GM18870 (cell line): ENCODE measurements at regions not wholly inside any gene's neighbourhood (a gene's known extent, or its start where the extent isn't known, plus 50 kb on each side); places are given as distances from the start of the nearest gene placed in this dataset.
"Not testable (repeated sequence)": the region's sequence is repeated elsewhere in the genome, so short reads cannot be mapped to it uniquely, and the experiment has no call there.

Experiments
- ATAC-seq: cut with Tn5 transposase; IDR thresholded peaks from one replicate; pipeline ENCODE4 v1.9.1; 2021; ENCODE audit warnings: moderate library complexity; ENCODE audit not compliant: unreplicated experiment

DNA sequence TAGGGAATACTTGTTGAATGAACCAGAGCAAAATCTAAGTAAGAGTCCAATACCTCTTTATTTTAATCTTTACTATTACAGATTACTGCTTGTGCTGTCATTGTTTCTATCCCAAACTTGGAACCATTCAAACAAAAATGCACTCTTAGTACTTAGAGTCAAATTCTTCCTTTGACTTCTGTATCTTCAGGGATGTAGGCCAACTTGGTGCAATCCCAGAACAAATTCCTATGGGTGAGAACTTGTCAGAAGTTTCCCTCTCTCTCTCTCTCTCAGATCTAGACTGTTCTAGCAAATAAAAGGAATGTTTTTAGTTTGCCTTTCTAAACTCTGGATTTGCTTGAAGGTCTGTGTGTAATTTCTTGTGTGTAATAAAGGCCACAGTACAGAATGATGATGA is 329.0 kb upstream of the TMTC4 start:
- ATAC-seq = no peak

DNA sequence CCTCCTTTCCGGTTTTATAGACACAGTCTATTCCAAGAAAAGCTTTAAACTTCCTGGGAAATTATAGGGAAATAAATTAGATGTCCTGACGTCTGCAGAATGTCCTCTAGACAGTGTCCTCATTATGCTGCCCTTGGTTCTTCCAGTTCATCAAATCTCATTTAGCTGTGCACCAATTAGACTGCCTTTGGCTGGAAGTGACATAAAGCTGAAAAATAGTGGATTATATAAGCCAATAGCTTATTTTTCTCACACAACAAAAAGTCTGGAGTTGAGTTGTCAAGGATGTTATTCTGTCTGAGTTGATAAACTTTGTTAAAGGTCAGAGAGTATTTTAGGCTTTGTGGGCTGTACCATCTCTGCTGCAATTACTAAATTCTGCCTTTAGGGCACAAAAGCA is 314.8 kb upstream of the TMTC4 start:
- no peak for ATAC-seq

DNA sequence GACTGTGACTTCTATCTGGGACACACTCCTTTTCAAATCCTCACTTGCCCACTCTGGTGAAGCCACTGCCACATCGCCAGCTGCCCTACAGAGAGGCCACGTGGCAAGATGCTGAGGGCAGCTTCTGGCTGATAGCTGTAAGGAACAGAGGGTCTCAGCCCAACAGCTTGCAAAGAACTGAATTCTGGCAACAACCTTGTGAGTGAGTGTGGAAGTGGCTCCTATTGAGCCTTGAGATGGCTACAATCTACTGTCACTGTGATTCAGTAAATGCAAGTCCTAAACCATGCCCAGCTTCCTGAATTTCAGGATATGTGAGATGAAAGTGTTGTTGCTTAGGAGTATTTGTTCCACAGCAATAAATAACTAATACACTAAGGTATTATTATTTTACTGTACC is 314.3 kb upstream of the TMTC4 start:
- no peak for ATAC-seq

DNA sequence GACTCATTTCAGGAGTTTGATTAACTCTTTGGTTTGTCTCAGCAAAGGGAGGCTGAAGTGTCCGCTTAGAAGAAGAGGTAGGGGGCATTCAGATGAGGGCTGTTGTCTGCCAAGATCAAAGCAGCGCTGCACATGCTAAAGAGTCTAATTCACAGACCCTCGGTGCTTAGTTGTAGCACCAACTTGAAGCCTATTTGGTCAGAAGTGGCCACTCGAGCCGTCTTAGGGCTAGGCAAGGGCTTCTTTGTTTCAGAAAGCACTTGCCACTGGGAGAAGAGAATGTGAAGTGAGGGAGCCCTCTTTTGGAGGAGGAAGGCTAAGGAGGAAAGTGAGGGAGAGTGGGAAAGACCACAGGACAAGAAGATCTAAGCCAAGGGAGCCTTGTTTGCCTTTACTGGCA is 313.4 kb upstream of the TMTC4 start:
- no peak for ATAC-seq

DNA sequence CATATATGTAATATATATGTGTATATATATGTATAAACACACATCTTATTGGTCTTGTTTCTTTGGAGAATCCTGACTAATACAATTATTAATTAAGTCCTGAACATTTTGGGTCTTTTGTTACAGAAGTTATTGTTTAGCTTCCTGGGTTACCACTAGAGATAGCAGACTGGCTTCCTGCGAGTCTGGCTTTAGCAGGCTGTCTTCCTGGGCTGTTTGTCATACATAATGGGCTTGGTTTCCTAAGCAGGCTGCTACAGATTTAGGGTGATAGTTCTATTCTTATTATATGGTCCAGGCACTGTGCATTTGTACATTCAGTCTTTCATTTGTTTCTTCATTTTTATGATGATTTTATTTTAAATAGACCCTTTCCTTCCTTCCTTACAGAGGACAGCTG is 312.0 kb upstream of the TMTC4 start:
- no peak for ATAC-seq

DNA sequence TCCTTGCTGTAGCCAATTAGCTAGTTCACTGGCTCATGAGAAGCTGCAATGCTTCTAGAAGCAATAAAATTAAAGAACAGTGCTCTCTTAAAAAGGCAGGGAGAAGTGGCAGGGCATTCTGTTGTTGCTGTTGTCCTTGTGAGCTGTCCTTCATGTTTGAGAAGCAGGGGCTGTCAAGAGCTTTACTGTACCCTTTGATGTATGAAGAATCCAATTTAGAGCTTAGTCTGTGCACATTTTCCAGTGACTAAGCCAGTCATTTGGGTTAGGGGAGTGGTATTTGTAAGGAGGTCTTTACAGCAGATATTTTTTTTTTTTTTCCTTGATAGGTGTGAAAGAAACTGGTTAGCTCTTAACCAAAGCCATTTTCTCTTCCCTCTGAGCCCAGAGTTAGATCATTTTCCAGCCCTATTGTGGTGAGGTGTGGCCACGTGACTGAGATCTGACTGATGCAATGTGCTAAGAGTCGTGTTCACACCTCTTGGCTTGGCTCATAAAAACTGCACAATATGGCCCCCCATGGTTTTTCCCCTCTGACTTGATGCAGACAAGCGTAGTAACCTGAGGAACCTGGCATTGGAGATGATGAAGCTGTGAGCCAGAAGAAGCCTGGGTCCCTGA is 309.6 kb upstream of the TMTC4 start:
- no peak for ATAC-seq

DNA sequence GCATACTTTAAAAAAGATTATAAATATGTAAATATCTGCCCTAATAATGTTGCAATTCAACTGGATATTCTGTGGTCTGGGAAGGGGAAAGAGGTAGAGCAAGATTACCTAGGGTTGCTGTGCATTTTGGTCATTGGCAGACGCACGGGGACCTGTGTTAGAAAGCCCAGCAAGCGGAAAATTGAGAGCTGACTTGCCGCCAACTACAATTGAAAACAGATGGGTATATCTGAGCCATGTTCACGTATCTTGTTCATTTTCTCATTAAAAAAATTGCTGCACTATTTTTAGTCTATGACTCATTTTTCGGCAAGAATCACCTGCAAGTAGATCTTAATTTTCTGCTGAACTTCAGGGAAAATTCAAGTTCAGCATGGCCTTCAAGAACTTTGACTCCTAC is 308.5 kb upstream of the TMTC4 start:
- no peak for ATAC-seq

DNA sequence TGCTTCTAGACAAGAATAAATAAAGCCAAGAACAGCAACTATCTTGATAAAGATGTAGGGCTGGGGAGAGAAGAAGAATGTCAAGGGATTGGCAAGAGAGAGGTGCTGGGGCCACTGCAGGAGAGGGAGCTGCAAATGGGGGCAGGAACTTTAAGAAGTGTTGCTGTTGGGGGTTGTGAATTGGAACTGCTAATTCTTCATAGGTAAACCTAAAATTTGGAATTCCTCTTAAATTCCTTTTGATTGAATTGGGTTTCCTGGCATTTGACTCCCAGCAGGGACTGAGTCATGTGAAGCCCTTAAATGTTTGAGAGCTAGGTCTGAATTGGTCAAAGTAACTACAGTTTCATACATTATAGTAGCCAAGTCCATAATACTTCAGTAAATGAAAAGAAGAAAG is 305.6 kb upstream of the TMTC4 start:
- ATAC-seq = no peak

DNA sequence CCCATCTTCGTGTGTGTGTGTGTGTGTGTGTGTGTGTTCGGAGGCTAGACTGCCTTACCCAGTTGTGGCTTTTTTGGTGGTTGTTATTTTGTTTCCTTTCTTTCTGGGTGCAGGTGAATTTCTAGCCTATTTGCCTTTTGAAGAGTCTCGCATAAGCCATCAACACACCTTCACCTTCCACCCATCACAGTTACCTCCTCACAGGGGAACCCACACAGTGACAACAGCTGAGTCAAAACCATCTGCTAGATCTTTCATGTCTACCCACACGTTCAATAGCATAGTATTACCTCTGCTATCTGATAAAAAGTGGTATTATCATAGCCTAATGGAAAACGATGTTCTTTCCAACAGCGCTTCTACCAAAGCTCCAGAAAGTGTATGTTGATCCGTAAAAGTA is 303.2 kb upstream of the TMTC4 start:
- no peak for ATAC-seq

DNA sequence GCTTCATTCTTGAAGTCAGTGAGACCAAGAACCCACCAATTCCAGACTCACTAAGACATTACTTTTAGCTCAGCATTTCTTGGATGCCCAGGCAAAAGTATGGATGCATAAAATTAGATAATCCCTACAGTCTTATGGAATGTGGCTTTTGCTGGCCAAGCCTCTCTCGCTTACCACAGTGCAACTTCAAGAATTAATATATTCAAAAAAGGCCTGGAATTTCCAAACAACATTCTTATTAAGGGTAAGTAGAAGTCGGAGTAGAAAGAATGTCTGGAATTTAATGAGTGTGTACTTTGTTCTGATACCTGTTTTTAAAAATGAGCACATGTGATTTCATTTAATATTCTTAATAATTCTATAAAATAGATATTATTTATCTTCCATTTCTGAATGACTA is 302.4 kb upstream of the TMTC4 start:
- no peak for ATAC-seq

DNA sequence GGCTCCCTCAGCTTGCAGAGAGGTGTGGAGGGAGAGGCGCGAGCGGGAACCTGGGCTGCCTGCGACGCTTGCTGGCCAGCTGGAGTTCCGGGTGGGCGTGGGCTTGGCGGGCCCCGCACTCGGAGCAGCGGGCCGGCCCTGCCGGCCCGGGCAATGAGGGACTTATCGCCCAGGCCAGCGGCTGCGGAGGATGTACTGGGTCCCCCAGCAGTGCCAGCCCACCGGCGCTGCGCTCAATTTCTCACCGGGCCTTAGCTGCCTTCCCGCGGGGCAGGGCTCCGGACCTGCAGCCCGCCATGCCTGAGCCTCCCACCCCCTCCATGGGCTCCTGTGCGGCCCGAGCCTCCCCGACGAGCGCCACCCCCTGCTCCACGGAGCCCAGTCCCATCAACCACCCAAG is 301.1 kb upstream of the TMTC4 start:
- not testable (repeated sequence) for ATAC-seq

DNA sequence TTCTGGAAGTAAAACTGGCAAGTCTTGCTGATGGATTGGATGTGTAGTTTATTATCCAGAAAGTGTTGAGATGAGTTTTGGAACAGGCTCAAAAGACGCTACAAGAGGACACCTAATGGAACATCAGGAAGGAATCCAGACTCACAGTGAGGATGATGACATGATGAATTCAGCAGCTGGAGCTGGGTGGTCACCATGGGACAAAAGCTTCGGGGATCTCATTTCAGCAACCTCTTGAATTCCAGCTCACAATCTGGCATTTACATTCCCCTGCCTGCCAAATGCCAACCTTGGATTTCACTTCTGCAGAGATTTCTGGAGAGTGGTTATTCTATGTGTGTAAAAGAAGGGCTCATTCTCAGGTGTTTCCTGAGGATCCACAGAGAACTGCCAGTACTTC is 288.0 kb upstream of the TMTC4 start:
- no peak for ATAC-seq

DNA sequence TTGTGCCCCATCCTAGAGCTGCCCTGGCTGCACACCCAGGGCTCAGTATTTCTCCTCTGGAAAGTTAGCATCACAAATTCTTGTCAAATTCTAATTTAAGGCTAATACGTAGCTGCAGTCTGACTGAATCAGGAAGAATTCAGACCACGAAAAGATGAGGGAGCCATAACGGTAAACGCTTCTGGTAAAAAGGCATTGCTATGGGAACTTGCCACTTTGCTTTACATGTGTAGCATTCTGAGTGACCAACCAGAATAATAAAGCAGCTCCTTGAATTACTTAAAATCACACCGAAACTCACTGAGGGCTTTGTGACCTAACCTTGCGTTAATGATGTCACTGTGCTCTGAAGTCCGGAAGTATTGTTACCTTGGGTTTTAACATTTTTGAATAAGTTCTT is 286.6 kb upstream of the TMTC4 start:
- no peak for ATAC-seq

DNA sequence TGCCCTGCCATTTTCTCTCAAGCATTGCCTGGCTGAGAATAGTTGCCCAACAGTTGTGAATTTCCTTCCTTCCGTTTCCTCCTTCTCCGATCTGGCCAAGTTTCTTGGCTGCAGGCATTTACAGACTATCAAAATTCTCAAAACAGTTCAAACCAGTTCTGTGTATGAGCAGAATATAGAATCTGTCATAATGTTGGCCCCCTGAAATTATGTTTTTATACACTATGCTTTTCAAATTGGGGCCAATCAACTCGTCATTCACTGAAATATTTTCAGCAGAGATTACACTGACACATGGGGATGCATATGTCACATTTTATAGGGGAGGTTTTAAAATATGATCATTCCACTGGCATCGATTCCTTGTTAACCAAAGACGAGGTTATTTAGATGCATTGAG is 284.2 kb upstream of the TMTC4 start:
- ATAC-seq = no peak

DNA sequence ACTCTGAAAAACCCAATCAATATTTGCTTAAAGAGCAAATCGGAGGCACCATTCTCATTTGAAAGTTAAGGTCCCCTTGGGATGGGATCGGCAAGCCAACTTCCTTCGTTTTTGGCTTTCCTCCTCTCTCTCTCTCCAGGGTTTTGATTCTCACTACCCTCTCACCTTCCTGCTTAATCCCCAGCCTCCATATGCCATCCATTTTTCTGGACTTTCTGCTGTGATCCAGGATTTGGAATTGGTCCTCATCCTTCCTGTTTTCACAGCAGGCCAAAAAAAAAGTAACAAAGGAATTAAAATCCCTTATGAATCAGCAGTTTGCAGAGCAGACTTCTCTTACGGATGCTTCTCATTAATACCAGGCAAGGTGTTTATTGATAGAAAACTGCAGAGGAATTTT is 283.1 kb upstream of the TMTC4 start:
- ATAC-seq = no peak

DNA sequence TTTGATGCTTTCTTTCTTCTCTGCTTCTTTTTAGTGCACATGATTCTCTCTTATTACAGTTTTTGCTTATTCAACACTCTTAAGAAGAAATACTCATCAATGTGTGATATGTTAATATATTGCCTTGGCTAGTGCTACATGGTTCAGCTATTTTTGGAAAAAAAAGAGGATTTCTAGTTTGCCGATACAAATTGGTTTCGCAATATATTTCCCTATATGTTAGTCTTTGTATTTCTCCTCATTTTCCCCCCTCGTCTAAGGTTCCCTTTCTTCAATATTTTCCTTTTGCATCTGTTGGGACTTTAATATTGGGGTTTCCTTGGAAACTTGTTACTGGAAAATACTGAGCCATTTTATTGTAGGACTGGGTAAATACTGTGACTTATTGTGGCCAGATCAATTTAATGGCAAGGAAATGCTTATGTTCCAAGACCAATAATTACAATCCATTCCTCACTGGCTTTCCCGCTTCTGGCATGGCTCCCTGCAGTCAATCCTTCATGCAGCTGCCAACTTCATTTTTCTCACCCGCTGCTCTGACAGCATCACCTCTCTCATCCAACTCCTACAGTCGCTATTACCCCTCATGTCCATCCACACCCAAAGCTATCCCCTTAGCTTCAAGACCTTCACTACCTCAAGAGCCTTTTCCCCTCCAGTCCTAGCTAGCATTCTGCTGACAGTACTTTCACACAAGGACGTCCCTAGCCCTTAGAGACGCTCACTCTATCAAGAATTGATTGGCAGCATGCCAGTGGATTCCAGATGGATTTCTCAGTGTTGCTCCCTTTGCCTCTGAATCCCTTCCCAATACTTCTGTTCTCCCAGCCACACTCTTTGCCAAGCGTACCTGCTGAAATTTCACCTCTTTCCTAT is 280.1 kb upstream of the TMTC4 start:
- no peak for ATAC-seq

DNA sequence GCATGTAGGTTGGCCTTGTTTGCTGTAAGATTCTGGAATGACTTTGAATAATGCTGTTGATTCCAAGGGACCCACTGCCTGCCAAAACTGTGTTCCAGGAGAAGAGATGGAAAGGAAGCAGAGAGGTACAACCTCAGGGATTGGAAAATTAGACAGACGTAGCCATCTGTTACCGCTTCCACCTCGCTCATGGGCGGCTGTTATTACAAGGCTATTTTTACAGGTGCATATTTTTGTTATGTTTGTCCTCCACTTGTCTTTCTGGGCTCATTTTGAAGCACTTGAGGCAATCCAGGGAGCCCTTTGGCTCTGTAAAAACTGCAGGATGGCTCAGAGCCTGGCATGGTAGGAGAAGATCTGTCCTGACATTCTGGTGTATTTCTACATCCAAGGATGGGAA is 276.4 kb upstream of the TMTC4 start:
- no peak for ATAC-seq

DNA sequence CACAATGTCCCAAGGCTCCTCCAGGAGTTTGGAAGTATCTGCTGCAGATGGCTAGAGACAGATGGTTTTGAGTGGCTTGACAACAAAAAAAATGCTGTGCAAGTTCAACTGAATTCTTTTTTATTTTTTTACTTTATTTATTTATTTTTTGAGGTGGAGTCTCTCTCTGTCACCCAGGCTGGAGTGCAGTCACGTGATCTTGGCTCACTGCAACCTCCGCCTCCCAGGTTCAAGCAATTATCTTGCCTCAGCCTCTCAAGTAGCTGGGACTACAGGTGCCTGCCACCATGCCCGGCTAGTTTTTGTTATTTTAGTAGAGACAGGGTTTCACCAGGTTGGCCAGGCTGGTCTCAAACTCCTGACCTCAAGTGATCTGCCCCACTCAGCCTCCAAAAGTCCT is 274.3 kb upstream of the TMTC4 start:
- not testable (repeated sequence) for ATAC-seq

DNA sequence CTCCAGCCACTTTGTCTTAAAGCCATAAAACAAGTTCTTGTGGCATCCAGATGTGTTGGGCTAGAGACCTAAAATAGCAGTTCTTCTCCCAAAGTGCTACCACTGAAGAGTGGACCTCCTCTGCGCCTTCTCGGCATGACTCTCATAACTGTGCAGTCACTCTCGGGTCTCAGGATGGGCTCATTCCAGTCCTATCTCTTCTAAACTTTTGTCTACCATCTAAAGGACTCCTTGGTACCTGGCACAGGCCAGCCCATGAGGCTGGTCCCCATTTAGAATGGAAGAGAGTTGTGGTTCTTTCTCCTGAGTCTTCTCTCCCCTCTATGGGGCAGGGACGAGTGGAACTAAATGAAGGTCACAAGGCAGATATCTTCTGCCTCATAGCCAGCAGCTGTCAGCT is 272.0 kb upstream of the TMTC4 start:
- ATAC-seq = no peak

DNA sequence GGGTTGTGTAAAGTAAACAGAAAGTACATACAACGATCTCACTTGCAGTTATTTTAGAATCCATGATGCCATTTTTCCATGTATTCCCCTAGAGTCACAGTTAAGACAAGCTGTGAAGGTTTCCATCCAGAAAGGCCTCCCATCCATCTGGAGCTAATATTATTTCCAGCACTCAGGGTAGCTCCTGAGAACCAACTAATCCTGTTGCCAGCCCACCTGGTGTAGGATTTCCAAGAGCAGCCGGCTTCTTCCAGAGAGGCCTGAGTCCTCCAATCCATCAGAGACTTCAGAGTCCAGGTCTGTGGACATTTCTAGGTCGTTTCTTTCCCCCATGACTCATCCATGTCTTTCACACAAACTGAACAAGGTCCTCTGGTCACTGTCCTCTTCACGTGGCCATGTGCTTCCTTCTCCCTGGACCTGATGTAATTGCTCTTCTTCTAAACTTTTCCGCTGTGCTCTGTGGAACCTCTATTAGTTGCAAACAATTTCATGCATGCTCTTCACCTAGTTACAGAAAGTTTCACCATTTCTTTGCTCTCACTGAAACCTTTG is 270.3 kb upstream of the TMTC4 start:
- ATAC-seq = no peak

DNA sequence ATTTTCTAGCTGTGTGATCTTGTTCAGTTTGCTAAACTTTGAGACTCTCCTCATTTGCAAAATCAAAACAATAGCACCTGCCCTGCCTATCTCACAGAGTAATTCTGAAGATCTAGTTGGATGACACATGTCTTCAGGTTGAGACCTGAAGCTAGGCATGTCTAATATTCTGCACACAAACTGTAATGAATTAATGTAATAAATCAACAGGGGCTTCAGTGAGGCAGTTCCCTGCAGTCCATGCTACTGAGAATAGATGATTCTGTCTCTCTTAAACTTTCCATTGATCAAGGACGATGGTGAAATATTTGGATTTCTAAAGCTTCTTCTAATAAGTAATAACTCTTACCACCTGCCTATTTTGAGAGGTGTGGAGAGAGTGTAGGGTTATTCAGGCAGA is 268.1 kb upstream of the TMTC4 start:
- ATAC-seq = no peak
